ENCODE measurements at regions not wholly inside any gene's neighbourhood (a gene's known extent, or its start where the extent isn't known, plus 50 kb on each side); places are given as distances from the start of the nearest gene placed in this dataset.

DNA sequence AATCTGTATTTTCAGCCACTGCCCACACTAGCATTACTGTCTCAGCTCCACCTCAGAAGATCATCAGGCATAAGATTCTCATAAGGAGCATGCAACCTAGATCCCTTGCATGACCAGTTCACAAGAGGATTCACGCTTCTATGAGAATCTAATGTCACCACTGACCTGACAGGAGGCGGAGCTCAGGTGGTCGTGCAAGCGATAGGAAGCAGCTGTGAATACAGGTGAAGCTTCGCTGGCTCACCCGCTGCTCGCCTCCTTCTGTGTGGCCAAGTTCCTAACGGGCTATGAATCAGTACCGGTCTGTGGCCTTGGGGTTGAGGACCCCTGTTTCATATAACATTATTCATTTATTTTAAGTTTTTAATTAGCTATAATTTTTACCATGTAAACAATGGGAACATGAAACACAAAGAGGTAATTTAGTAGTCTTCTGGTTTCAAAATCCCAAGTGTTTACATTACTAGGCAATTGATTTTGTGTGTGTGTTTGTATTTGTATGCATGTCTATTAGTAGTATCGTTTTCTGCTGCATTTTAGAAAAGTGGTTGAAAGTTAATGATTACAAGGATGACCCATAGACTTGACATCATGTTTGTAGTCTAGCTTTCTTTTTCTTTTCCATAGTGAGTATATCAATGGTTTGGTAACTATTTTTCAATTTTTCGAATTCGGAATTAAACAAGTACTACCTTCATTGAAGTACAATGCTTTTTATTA, 159.4 kb downstream of the TENT4A start:
- no peak for DNase-seq (ENCODE audit: low read depth)

DNA sequence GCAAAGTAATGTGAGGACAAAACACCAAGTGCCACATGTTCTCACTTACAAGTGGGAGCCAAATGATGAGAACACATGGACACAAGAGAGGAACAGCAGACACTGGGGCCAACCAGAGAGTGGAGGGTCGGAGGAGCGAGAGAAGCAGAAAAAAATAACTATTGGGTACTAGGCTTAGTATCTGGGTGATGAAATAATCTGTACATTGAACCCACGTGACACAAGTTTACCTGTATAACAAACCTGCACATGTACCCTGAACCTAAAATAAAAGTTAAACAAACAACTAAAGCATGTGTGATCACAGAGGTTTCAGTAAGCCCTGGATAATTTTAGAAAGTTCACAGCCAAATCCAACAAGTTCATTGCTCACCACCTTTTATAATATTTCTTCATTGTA, 160.1 kb downstream of the TENT4A start:
- DNase-seq (ENCODE audit: low read depth), result no peak

DNA sequence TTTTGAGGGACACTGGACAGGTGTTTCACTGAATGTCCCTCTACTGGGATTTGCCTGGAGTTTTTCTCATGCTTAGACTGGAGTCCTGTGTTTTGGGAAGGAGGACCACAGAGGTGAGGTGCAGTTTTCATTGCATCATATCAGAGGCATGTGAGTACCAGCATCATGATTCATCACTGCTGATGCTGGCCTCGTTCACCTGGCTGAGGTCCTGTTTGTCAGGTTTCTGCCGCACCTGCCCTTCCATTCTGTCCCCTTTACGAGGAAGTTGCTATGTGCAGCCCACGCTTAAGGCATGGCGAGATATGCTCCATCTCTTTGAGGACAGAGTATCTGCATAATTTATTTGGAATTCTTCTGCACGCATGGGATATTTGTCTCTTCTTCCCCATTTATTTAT, 162.1 kb downstream of the TENT4A start:
- DNase-seq (ENCODE audit: low read depth), result no peak

DNA sequence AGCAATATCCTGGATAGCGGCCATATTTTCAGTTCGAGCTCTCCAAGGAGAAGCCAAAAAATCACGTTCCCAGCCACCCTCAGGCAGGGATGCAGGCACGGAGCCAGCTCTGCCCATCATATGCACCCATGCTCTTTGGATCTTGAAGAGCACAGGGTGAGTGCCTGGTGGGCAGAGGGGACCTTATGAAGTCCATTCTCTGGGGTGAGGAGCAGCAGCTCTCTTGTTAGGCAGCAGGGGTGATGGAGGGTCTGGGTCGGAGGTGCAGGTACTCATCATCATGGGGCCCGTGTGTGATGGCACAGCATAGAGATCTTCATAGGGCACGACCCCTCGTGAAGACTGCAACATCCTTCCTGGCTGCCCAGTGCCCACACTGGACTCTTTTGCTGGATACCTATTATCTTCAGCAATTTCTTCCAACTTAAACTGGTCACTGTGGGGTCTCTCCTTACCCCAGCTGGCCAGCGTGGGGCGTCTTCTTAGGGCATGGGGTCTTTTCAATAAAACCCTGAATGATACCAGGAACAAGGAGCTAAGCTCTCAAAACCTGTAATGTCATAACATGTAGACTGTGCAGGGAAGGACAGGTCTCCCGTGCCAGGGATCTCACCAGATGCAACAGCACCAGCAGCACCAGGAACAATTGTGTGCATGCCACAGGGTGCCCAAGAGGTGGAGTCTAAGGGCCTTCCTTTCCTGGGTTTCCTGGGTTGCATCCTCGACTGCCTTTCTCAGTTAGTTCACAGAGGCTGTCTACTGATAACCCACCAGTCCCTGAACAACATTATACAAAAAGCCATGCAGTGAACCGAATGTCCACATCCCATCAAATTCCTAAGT, 165.0 kb downstream of the TENT4A start:
- no peak for DNase-seq (ENCODE audit: low read depth)

DNA sequence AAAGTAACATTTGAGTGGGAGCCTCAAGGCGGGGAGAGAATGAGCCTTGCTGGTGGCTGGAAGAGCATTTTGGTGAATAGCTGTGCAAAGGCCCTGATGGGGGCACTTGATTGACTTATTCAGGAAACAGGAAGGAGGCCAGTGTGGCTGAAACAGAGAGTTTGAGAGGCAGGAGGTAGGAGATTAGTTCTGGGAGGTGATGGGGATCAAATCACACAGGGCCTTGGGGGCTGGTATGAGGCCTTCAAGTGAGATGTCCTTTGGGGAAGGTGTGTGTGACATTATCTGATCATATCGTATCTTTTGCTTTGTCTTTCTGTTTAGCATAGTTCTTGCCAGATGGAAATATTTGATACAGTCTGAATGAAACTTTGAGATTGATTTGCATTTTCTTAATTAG, 172.3 kb downstream of the TENT4A start:
- no peak for DNase-seq (ENCODE audit: low read depth)

DNA sequence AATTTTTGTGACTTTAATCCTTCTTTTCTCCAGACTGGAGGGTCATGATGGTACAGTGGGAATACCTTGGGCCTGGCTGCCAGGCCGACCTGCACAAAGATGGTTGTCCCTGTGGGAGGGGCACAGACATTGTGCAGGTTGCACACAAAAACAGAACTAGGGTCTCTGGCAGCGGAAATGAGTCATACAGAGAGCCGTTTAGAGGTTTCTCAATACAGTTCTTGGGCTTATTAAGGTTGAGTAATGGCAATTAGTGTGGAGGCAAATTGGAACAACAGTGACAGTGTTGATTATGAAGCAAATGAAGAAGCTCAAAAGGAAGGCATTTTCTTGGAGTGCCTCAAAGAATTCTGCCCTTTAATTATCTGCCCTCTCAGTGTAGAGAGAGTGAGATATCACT, 173.6 kb downstream of the TENT4A start:
- no peak for DNase-seq (ENCODE audit: low read depth)

DNA sequence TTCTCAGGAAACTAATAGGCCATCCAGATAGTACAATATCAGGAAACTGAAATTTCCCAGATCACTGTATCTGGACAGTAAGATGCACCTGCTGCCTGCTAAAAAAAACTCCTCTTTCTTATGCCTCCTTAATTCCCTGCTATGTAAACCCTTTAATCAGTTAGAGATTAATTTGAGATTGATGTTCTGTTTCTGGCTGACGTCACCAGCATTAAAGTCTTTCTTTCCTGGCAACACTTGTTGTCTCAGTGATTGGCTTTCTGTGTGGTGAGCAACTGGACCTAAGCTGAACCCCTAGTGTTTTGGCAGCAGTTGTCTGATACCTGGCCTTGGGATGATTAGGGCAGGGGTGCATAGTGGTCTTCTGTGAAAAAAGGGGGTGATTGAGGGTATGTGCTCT, 175.8 kb downstream of the TENT4A start:
- no peak for DNase-seq (ENCODE audit: low read depth)

DNA sequence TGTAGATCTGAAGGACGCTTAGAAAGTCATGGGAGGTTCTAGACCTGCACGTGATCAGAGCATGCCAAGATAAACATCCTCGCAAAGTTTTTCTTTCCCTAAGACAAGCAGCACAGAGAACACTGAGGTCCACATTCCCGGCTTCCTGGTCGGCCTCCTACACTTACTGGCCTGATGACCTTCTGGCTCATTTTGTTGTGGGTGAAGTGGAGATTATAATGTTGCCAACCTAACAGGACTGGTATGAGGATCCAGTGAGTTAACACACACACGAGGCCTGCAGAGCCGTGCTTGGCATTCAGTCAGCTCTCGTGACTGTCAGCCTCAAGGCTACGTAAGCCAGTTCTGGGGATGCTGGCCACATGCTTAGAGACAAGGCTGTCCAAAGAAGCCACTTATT, 186.0 kb downstream of the TENT4A start:
- DNase-seq (ENCODE audit: low read depth), result no peak

DNA sequence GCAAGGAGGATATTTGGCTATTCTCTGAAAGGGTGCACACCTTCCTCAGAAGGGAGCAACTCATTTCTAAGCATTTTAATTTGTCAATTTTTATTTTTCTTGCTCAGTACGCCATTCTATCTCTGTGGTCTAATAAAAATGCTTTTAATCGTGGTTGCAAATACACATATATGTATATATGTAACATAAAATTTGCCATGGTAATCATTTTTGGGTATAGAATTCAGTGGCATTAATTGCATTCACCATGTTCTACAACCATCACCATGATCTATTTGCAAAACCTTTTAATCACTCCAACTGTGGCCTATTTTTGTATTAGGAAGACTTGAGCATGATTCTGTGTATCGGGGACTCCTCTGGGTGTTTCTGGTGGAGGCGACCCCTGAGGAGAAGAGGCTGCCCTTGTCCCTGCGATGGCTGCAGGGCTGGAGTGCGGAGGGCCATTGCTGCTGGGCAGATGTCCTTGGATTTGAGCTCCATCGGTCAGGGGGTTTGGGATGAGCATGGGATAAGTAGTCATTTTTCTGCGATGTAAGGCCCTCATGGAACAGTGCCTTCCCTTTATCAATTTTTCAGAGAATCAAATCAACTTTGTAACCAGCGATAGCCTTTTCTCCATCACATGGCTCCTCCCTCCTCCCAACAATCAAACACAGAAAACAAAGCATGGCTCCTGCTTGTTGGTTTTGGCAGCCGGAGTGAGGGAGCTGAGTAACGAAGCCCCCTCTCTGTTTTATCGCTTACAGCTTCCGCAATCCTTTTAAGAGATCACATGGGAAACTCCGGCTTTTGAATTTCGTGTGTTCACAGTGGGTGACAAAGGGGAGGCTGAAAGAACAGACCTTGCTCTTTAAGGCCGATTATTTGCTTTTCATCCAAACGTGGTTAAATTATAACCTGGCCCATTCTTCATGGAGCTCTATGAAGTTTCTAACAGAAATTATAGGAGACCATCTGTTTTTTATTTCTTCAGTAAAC, 187.3 kb downstream of the TENT4A start:
- no peak for DNase-seq (ENCODE audit: low read depth)

DNA sequence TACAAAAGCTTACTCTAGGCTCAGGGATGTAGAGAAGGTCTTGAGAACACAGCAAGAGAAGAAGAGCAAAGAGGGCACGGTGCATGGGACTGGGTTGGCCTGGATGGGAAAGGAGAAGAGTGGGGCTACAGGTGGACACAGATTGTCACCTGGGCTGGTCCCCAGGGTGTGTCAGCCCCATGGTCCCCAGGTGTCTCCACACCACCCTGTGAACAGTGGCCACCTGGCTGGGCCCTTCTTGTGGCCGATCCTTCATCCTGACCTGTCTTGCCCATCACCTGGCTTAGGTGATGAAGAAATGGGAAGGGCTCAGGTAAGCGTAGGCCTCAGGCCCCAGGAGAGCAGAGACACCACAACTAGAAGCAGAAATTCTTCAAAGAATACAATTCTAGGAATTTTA, 188.9 kb downstream of the TENT4A start:
- DNase-seq (ENCODE audit: low read depth), result no peak

DNA sequence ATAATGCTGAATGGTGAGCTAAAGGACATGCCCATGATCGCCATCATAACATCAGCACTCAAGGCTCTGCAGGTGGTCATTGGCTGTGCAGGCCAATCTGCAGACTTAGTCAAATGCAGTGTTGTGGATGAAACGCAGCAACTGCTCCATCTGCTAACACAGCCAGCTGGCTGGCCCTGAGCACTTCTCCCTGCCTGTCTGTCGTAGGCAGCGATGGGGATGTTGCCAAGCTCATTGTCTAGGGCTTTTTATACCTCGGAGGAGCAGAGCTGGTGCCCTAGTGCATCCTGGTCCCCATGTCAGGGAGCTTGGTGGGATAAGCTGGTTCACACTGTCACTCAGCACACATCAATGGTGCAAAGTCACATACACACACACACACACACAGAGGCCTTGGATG, 189.4 kb downstream of the TENT4A start:
- no peak for DNase-seq (ENCODE audit: low read depth)

DNA sequence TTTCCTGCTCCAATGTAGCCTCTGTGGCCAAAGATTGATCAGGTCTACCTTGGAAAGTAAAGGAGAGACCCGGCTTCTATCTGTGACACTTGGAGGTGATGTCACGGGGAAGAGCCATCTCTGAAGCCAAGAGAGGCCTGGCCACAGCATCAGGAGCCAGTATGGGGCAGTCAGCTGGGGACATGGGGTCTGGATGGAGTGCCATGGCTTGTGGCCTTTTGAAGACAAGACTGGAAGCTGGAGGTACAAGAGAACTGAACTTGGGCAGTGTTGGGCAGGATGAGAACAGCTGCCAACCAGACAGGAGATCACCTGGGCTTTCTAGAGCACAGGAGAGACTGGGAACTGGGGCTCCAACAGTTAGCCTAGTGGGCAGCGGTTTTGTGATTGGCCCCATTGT, 190.7 kb downstream of the TENT4A start:
- no peak for DNase-seq (ENCODE audit: low read depth)

DNA sequence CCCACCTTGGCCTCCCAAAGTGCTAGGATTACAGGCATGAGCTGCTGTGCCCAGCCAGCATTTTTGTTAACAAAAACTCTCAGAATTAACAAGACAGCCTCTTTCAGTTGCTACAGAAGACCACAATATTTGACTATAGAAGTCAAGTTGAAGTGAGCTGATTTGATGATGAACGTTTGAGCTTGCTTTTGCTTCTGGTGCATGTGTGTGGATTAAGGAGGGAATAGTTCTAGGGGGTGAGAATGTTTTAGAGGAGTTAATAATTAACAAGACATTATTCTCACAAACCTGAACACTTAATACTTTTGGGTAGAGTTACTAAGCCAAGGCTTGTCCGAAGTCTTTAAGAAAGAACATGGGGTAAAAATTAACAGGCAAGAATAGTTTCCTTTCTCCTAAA, 191.6 kb downstream of the TENT4A start:
- DNase-seq (ENCODE audit: low read depth), result no peak

DNA sequence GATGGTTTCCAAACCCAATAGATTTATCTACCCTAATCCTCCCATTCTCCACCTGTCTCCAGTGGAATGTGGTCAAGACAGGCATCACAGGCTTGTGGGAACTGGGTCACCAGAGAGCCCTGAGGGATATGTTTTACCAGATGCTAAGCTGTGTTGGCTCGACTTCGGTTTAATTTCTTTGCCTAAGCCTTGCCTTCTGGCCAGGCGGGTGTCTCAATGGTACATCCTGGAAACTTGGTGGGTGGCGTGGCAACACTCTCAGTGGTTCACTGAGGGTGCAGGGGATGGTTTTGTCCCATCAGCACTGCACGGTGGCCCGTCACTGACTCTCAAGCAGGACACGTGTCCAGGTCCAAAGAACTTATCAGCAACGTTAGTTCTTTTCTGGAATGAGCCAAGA, 192.2 kb downstream of the TENT4A start:
- DNase-seq (ENCODE audit: low read depth), result no peak

DNA sequence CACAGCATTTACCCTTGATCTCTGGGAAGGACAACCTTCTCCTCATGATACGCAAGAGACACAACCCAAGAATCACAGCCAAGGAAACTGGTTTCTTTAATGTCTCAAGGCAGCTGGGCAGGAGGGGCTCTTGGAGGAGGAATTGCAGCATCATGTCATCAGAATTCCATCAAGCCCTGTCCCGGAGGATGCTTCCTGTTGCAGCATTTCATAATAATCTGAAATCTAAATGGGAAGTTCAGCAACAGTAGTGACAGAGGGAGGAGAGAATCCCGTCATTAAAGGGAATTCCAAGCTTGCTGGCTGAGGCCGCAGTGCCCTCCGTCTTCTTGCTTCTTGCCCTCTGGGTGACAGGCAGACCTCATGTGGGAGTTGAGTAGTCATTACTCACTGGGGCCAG, 192.7 kb downstream of the TENT4A start:
- DNase-seq (ENCODE audit: low read depth), result no peak

DNA sequence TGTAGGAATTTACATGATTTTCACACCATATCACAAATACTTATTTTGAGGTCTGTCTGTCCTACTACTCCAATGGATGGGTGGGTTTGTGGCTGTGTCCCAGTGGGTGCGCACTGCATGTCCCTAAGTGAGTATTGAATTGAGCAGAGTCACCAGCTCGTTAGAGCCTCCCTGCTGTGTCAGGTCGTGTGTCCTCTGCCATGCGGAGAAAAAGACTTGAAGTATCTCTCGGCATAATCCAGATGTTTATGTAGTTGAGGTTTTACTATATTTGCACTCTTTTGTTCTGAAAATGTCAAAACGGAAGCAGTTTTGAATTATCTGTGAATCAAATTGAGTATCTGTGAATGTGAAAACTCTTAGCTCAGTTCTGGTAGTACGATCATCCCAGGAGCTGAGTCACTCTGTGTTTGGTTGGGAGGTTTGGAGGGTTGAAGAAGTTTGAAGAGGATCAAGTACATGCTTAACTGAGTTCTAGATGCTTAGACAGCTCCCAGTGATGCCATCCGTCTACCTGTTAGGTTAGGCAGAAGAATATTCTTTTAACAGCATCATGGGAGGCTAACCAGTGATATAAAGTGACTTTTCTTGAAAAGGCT, 194.2 kb downstream of the TENT4A start:
- DNase-seq (ENCODE audit: low read depth), result no peak

DNA sequence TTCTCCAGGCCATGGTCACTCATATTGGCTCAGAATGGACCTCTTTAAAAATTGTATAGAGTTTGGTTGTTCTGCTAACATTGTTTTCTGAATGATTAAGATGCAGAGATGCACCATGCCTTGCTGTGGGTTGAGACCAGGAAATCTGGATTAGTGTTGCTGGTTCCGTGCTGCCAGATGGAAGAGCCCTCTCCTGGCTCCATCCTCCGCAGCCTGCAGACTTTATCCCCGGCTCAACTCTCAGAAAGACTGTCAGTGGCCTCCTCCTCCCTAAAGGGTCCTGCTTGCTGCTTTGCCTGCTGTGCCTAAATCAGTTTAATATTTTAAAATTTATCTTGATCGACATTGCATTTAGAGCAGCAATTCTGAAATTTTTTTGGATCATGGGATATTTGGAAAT, 196.7 kb downstream of the TENT4A start:
- DNase-seq (ENCODE audit: low read depth), result no peak

DNA sequence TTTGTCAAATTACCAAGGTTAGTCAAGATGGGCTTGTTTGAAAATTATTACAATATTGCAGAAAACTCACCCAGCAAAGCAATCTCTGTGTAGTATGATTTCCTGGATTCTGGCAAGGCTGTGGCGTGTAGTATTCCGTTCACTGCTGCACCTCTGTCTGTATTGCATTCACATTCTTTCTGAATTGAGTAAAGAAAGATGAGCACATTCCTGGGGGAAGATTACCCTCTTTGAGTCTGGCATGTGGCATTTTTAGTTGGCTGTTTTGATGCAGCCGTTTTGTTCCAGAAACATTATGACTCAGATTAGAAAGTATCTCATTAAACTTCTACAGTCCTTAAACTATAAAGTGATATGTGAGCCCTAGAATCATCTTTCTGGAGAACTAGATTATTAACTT, 197.7 kb downstream of the TENT4A start:
- no peak for DNase-seq (ENCODE audit: low read depth)

DNA sequence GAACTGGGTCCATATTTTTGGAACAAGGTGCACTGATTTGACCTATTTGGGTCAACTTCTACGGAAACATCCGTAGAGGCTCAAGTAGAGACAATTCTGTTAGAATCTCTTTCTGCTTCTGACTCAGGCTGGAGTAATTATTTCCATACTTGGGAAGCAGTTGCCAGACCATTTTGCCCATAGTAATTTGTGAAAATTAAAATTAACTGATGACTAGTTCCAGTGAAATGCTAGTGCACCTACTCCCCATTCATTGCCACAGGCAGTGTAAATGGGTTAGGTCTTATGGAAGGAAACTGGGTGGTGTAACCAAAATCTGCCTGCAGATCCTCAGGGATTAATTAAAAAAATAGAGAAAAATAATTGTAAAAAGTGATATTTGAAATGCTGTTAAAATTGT, 201.1 kb downstream of the TENT4A start:
- no peak for DNase-seq (ENCODE audit: low read depth)

DNA sequence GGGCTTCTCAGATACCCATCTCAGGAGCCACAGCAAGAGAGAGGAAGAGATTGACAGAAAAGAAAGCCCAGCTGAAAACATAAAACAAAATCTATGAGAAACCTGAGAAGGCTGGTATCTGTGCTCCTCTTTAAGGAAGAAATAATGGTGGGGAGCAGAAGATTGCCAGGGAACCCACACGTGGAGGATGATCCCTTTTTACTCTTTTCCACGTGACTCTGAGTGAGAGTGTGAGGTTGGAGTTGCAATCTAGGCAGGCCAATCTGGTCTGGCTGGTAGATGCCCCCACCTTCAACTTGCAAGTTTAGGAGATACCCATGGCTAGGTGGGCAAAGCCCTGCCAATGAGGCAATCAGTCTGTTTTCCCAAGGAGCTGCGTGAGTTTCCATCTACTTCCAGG, 202.3 kb downstream of the TENT4A start:
- no peak for DNase-seq (ENCODE audit: low read depth)

DNA sequence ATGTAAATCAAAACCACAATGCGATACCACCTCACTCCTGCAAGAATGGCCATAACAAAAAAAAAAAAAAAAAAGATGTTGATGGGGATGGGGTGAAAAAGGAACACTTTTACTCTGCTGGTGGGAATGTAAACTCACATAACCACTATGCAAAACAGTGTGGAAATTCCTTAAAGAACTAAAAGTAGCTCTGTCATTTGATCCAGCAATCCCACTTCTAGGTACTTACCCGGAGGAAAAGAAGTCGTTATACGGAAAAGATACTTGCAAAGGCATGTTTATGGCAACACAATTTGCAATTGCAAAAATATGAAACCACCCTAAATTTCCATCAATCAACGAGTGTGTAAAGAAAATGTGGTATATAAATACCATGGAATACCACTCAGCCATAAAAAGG, 205.0 kb downstream of the TENT4A start:
- DNase-seq (ENCODE audit: low read depth), result no peak

DNA sequence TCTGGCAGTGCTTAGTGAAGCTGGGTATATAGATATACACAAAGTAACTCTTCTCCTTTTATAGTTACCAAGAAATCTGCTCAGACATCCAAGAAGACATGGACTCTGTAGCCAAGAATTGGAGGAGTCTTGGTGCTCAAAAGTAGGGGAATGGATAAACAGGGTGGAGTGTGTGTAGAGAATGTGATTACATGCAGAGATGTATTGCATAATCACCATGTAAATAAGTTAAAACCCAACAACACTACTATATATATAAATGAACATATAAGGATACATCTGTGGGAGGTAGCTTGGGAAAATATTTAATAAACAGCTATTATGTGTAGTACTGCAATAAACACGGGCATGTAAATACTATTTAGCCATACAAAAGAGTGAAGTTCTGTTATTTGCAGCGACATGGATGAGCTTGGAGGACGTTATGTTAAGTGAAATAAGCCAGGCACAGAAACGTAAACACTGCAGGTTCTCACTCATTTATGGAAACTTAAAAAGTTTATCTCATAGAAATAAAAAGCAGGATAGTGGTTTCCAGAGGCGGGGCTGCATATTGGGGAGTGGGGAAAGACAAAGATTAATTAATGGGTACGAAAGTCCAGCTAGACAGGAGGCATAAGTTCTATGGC, 207.5 kb downstream of the TENT4A start:
- DNase-seq (ENCODE audit: low read depth), result no peak

Data from activated T-cell treated with anti-CD3 and anti-CD28 coated beads for 48 hours (primary cell).